Right atrium auricular region (tissue), 2 donors: ENCODE measurements at regions not wholly inside any gene's neighbourhood (a gene's known extent, or its start where the extent isn't known, plus 50 kb on each side); places are given as distances from the start of the nearest gene placed in this dataset.
"Not testable (repeated sequence)": the region's sequence is repeated elsewhere in the genome, so short reads cannot be mapped to it uniquely, and the experiment has no call there.

ENCODE experiments used
- DNase-seq: peaks from one replicate; pipeline ENCODE4 v3.0.0-alpha.2; 2019; ENCODE audit warnings: low spot score
- H3K27ac ChIP-seq, 2 donors: fragments of 200-600 bp; sonication (generic); 1 replicate in 1 of 2; 2 replicates in 1 of 2; pipeline ENCODE4 v1.5.1; 2016 to 2019
- H3K27me3 ChIP-seq, 2 donors: fragments of 200-600 bp; sonication (generic); one replicate each; pipeline versions ENCODE4 v1.5.1 to v1.6.0; 2017 to 2019
- H3K36me3 ChIP-seq: fragments of 200-600 bp; sonication (generic); one replicate; pipeline ENCODE4 v1.5.1; 2016
- H3K4me1 ChIP-seq, 2 donors: fragments of 200-600 bp; sonication (generic); one replicate each; pipeline versions ENCODE4 v1.5.1 to v1.6.0; 2017 to 2019
- H3K4me3 ChIP-seq, 2 donors: fragments of 200-600 bp; sonication (generic); 1 replicate in 1 of 2; 2 replicates in 1 of 2; pipeline ENCODE4 v1.5.1; 2017 to 2019; ENCODE audit warnings: mild to moderate bottlenecking in 1 of 2, moderate library complexity in 1 of 2
- H3K9me3 ChIP-seq, 2 donors: fragments of 200-600 bp; sonication (generic); one replicate each; pipeline ENCODE4 v1.5.1; 2019
- TF ChIP-seq, protein P1 (sequence below), 2 donors: fragments of 200-600 bp; sonication (generic); IDR thresholded peaks; one replicate each; pipeline ENCODE4 v1.5.1; 2019; ENCODE audit warnings: antibody characterized with exemption in 2 of 2

- DNase-seq, result no peak
- TF ChIP-seq, protein P1, sequence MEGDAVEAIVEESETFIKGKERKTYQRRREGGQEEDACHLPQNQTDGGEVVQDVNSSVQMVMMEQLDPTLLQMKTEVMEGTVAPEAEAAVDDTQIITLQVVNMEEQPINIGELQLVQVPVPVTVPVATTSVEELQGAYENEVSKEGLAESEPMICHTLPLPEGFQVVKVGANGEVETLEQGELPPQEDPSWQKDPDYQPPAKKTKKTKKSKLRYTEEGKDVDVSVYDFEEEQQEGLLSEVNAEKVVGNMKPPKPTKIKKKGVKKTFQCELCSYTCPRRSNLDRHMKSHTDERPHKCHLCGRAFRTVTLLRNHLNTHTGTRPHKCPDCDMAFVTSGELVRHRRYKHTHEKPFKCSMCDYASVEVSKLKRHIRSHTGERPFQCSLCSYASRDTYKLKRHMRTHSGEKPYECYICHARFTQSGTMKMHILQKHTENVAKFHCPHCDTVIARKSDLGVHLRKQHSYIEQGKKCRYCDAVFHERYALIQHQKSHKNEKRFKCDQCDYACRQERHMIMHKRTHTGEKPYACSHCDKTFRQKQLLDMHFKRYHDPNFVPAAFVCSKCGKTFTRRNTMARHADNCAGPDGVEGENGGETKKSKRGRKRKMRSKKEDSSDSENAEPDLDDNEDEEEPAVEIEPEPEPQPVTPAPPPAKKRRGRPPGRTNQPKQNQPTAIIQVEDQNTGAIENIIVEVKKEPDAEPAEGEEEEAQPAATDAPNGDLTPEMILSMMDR (IDR thresholded peaks at IDR 0.05), result no peak
- no peaks in the 10 kb centered on the region for H3K36me3 ChIP-seq
- H3K4me1 ChIP-seq, result no peaks in the 10 kb centered on the region
- H3K27me3 ChIP-seq, result no peaks in the 10 kb centered on the region
- H3K4me3 ChIP-seq, result no peak overlapping the region
- no peak overlapping the region for H3K27ac ChIP-seq
- H3K9me3 ChIP-seq, result peaks cover 0 to 14% of the 10 kb centered on the region in 2 donors
These were observed 201.0 kb downstream of the OSTF1 start for GRCh38 chr9:75289332-75289731.

- H3K4me1 ChIP-seq, result no peaks in the 10 kb centered on the region
- no peak overlapping the region for H3K4me3 ChIP-seq
- H3K27ac ChIP-seq, result no peak overlapping the region
- H3K36me3 ChIP-seq, result no peaks in the 10 kb centered on the region
- peaks cover 0 to 5% of the 10 kb centered on the region in 2 donors for H3K9me3 ChIP-seq
- no peak for DNase-seq
- TF ChIP-seq, protein P1 (IDR thresholded peaks at IDR 0.05), result no peak
- H3K27me3 ChIP-seq, result no peaks in the 10 kb centered on the region
These were observed 211.0 kb downstream of the OSTF1 start for GRCh38 chr9:75299324-75299723.

DNA sequence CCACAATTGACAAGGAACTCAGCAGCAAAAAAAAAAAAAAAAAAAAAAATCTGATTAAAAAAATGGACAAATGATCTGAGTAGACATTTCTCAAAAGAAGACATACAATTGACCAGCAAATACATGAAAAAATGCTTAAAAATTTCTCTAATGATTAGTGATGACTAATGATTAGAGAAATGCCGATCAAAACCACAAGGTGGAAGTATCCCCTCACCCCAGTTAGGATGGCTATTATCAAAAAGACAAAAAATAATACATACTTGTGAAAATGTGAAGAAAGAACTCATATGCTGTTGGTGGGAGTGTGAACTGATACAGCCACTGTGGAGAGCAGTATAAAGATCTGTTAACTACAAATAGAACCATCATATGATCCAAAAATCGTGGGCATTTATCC lies 245.3 kb downstream of the OSTF1 start:
- H3K9me3 ChIP-seq, result no peaks in the 10 kb centered on the region
- TF ChIP-seq, protein P1 (IDR thresholded peaks at IDR 0.05), result peak in 1 of 2 donors; percentile 64
- DNase-seq, result no peak

GRCh38 chr9:75358846-75359245 lies 270.5 kb downstream of the OSTF1 start:
- Histone ChIP-seq H3K4me1 (no peaks in the 10 kb centered on the region), H3K27me3 (no peaks in the 10 kb centered on the region), H3K9me3 (peaks cover 0 to 16% of the 10 kb centered on the region in 2 donors), H3K36me3 (no peaks in the 10 kb centered on the region), H3K4me3 (no peak overlapping the region), H3K27ac (no peak overlapping the region)
- no peak for DNase-seq
- TF ChIP-seq, protein P1 (IDR thresholded peaks at IDR 0.05), result no peak

More for the DNA sequence above, 245.3 kb downstream of the OSTF1 start:
- H3K36me3 ChIP-seq, result no peaks in the 10 kb centered on the region
- H3K27ac ChIP-seq, result no peak overlapping the region
- H3K27me3 ChIP-seq, result no peaks in the 10 kb centered on the region
- no peak overlapping the region for H3K4me3 ChIP-seq
- no peaks in the 10 kb centered on the region for H3K4me1 ChIP-seq

- Histone ChIP-seq H3K9me3 (peaks cover 0 to 16% of the 10 kb centered on the region in 2 donors), H3K27me3 (no peaks in the 10 kb centered on the region), H3K4me1 (no peaks in the 10 kb centered on the region), H3K27ac (no peak overlapping the region), H3K4me3 (no peak overlapping the region), H3K36me3 (no peaks in the 10 kb centered on the region)
- TF ChIP-seq, protein P1 (IDR thresholded peaks at IDR 0.05), result no peak
- DNase-seq, result no peak
These were observed 271.3 kb downstream of the OSTF1 start for GRCh38 chr9:75359638-75360037.

- no peaks in the 10 kb centered on the region for H3K27me3 ChIP-seq
- no peak overlapping the region for H3K4me3 ChIP-seq
- H3K4me1 ChIP-seq, result no peaks in the 10 kb centered on the region
- no peak overlapping the region for H3K27ac ChIP-seq
- H3K9me3 ChIP-seq, result peaks cover 0 to 16% of the 10 kb centered on the region in 2 donors
- no peaks in the 10 kb centered on the region for H3K36me3 ChIP-seq
- DNase-seq, result no peak
- TF ChIP-seq, protein P1 (IDR thresholded peaks at IDR 0.05), result no peak
These were observed 271.9 kb downstream of the OSTF1 start for GRCh38 chr9:75360252-75360651.

- H3K36me3 ChIP-seq, H3K4me1 ChIP-seq: not testable (repeated sequence)
These were observed 274.1 kb downstream of the OSTF1 start for GRCh38 chr9:75362446-75362845.

More at GRCh38 chr9:75362446-75362845, 274.1 kb downstream of the OSTF1 start:
- H3K9me3 ChIP-seq, result peaks cover 0 to 16% of the 10 kb centered on the region in 2 donors
- DNase-seq, H3K4me3 ChIP-seq, H3K27me3 ChIP-seq, H3K27ac ChIP-seq: not testable (repeated sequence)
